Neural progenitor cell (in vitro differentiated cells): ENCODE measurements at regions not wholly inside any gene's neighbourhood (a gene's known extent, or its start where the extent isn't known, plus 50 kb on each side); places are given as distances from the start of the nearest gene placed in this dataset.

Source experiments
- DNase-seq: peaks from one replicate; pipeline ENCODE4 v3.0.0-alpha.2; 2016; ENCODE audit warnings: low spot score
- H2AFZ ChIP-seq: fragments of 200-600 bp; sonication (generic); replicated peaks from 2 replicates; pipeline ENCODE4 v1.6.1; 2016; ENCODE audit warnings: antibody characterized with exemption
- H3F3A ChIP-seq: fragments of 200-600 bp; sonication (generic); 2 replicates; pipeline ENCODE4 v1.6.1; 2016; ENCODE audit warnings: antibody characterized with exemption, low read depth
- H3K27ac ChIP-seq: fragments of 200-600 bp; sonication (generic); 2 replicates; pipeline ENCODE4 v1.5.1; 2016; ENCODE audit warnings: mild to moderate bottlenecking
- H3K27me3 ChIP-seq: fragments of 200-600 bp; sonication (generic); 2 replicates; pipeline ENCODE4 v1.6.1; 2016; ENCODE audit warnings: mild to moderate bottlenecking, moderate library complexity
- H3K36me3 ChIP-seq: fragments of 200-600 bp; sonication (generic); 2 replicates; pipeline ENCODE4 v1.5.1; 2016
- H3K4me1 ChIP-seq: fragments of 200-600 bp; sonication (generic); 2 replicates; pipeline ENCODE4 v1.6.1; 2016; ENCODE audit warnings: mixed run types
- H3K4me2 ChIP-seq: fragments of 200-600 bp; sonication (generic); 2 replicates; pipeline ENCODE4 v1.6.1; 2016
- H3K4me3 ChIP-seq: fragments of 200-600 bp; sonication (generic); 2 replicates; pipeline ENCODE4 v1.5.1; 2016
- H3K79me2 ChIP-seq: fragments of 200-600 bp; sonication (generic); 2 replicates; pipeline ENCODE4 v1.6.1; 2016; ENCODE audit warnings: low read depth
- H3K9ac ChIP-seq: fragments of 200-600 bp; sonication (generic); 2 replicates; pipeline ENCODE4 v1.6.1; 2016
- H3K9me3 ChIP-seq: fragments of 200-600 bp; sonication (generic); 2 replicates; pipeline ENCODE4 v1.5.1; 2016; ENCODE audit warnings: low read depth
- H4K20me1 ChIP-seq: fragments of 200-600 bp; sonication (generic); 2 replicates; pipeline ENCODE4 v1.6.1; 2016; ENCODE audit warnings: low read depth
- H3K27ac Mint-ChIP-seq: 3 replicates; pipeline ENCODE4 v1.8.0; 2021; ENCODE audit warnings: mixed read lengths
- H3K27me3 Mint-ChIP-seq: 2 replicates; pipeline ENCODE4 v1.8.0; 2022; ENCODE audit warnings: low read depth, mild to moderate bottlenecking, inconsistent platforms, moderate library complexity, mixed read lengths; ENCODE audit not compliant: insufficient read depth
- H3K36me3 Mint-ChIP-seq: 3 replicates; pipeline ENCODE4 v1.8.0; 2021; ENCODE audit warnings: mixed read lengths
- H3K4me1 Mint-ChIP-seq: 3 replicates; pipeline ENCODE4 v1.8.0; 2021; ENCODE audit warnings: mixed read lengths
- H3K4me3 Mint-ChIP-seq: 3 replicates; pipeline ENCODE4 v1.8.0; 2021; ENCODE audit warnings: mild to moderate bottlenecking, moderate library complexity, mixed read lengths
- H3K9me3 Mint-ChIP-seq: 3 replicates; pipeline ENCODE4 v1.8.0; 2020; ENCODE audit warnings: mixed read lengths
- CTCF ChIP-seq: fragments of 200-600 bp; sonication (generic); IDR thresholded peaks from 2 replicates; pipeline ENCODE4 v1.5.1; 2017; ENCODE audit warnings: antibody characterized with exemption, mild to moderate bottlenecking
- EZH2 ChIP-seq: fragments of 200-600 bp; sonication (generic); IDR thresholded peaks from 2 replicates; pipeline ENCODE4 v1.6.1; 2017; ENCODE audit warnings: antibody characterized with exemption, mild to moderate bottlenecking, moderate library complexity
- EZH2phosphoT487 ChIP-seq: fragments of 200-600 bp; sonication (generic); IDR thresholded peaks from 2 replicates; pipeline ENCODE4 v1.6.1; 2017; ENCODE audit warnings: antibody characterized with exemption

- H3K36me3 Mint-ChIP-seq, result no peaks in the 10 kb centered on the region
- TF ChIP-seq CTCF (no peak), EZH2phosphoT487 (no peak), EZH2 (no peak)
- no peaks in the 10 kb centered on the region for H3K9me3 ChIP-seq
- H3K4me3 Mint-ChIP-seq, result no peak overlapping the region
- H3K27me3 Mint-ChIP-seq, result peaks cover 6% of the 10 kb centered on the region
- no peaks in the 10 kb centered on the region for H3F3A ChIP-seq
- no peaks in the 10 kb centered on the region for H4K20me1 ChIP-seq
- no peak for DNase-seq
- H3K4me2 ChIP-seq, result no peak overlapping the region
- no peak overlapping the region for H2AFZ ChIP-seq
- H3K36me3 ChIP-seq, result no peaks in the 10 kb centered on the region
- H3K4me1 ChIP-seq, result no peaks in the 10 kb centered on the region
- peaks cover 6% of the 10 kb centered on the region for H3K9me3 Mint-ChIP-seq
- no peak overlapping the region for H3K4me3 ChIP-seq
- no peak overlapping the region for H3K9ac ChIP-seq
- H3K79me2 ChIP-seq, result no peaks in the 10 kb centered on the region
- no peaks in the 10 kb centered on the region for H3K27me3 ChIP-seq
- peaks cover 3% of the 10 kb centered on the region for H3K4me1 Mint-ChIP-seq
- no peak overlapping the region for H3K27ac ChIP-seq
- no peak overlapping the region for H3K27ac Mint-ChIP-seq
Observed at GRCh38 chr15:25619761-25620160, 180.9 kb upstream of the UBE3A start.

GRCh38 chr15:25619076-25619475, 180.3 kb upstream of the UBE3A start:
- DNase-seq, result no peak
- Histone ChIP-seq H3K4me3 (no peak overlapping the region), H2AFZ (no peak overlapping the region), H3K4me2 (no peak overlapping the region), H3K27me3 (no peaks in the 10 kb centered on the region), H3K27ac (no peak overlapping the region), H4K20me1 (no peaks in the 10 kb centered on the region), H3K4me1 (no peaks in the 10 kb centered on the region), H3K9me3 (no peaks in the 10 kb centered on the region), H3K9ac (no peak overlapping the region), H3F3A (no peaks in the 10 kb centered on the region), H3K79me2 (no peaks in the 10 kb centered on the region), H3K36me3 (no peaks in the 10 kb centered on the region)
- TF ChIP-seq EZH2phosphoT487 (no peak), CTCF (no peak), EZH2 (no peak)
- peaks cover 2% of the 10 kb centered on the region for H3K27me3 Mint-ChIP-seq
- peaks cover 3% of the 10 kb centered on the region for H3K4me1 Mint-ChIP-seq
- H3K9me3 Mint-ChIP-seq, result peaks cover 3% of the 10 kb centered on the region
- no peaks in the 10 kb centered on the region for H3K36me3 Mint-ChIP-seq
- H3K27ac Mint-ChIP-seq, result no peak overlapping the region
- no peak overlapping the region for H3K4me3 Mint-ChIP-seq

- TF ChIP-seq CTCF, result no peak
- TF ChIP-seq EZH2phosphoT487, result no peak
- no peak for TF ChIP-seq EZH2
- Mint-ChIP-seq H3K4me3 (no peak overlapping the region), H3K27me3 (peaks cover 2% of the 10 kb centered on the region), H3K9me3 (peaks cover 3% of the 10 kb centered on the region), H3K27ac (no peak overlapping the region), H3K4me1 (peaks cover 3% of the 10 kb centered on the region), H3K36me3 (no peaks in the 10 kb centered on the region)
- Histone ChIP-seq H3F3A (no peaks in the 10 kb centered on the region), H3K79me2 (no peaks in the 10 kb centered on the region), H3K4me3 (no peak overlapping the region), H3K36me3 (no peaks in the 10 kb centered on the region), H3K27me3 (no peaks in the 10 kb centered on the region), H3K9me3 (no peaks in the 10 kb centered on the region), H2AFZ (no peak overlapping the region), H3K4me2 (no peak overlapping the region), H3K9ac (no peak overlapping the region), H3K27ac (no peak overlapping the region), H4K20me1 (no peaks in the 10 kb centered on the region), H3K4me1 (no peaks in the 10 kb centered on the region)
- DNase-seq, result no peak
Observed at GRCh38 chr15:25618161-25618560, 179.3 kb upstream of the UBE3A start.

GRCh38 chr15:25616471-25616870, 177.6 kb upstream of the UBE3A start:
- Histone ChIP-seq H3K9me3 (no peaks in the 10 kb centered on the region), H3F3A (no peaks in the 10 kb centered on the region), H3K4me3 (no peak overlapping the region), H4K20me1 (no peaks in the 10 kb centered on the region), H3K27me3 (no peaks in the 10 kb centered on the region), H3K79me2 (no peaks in the 10 kb centered on the region), H3K4me1 (peaks cover 7% of the 10 kb centered on the region), H2AFZ (no peak overlapping the region), H3K4me2 (no peak overlapping the region), H3K27ac (no peak overlapping the region), H3K36me3 (no peaks in the 10 kb centered on the region), H3K9ac (no peak overlapping the region)
- TF ChIP-seq CTCF (no peak), EZH2phosphoT487 (no peak), EZH2 (no peak)
- no peak for DNase-seq
- Mint-ChIP-seq H3K27me3 (peaks cover 4% of the 10 kb centered on the region), H3K9me3 (no peaks in the 10 kb centered on the region), H3K36me3 (no peaks in the 10 kb centered on the region), H3K4me3 (no peak overlapping the region), H3K4me1 (peaks cover 5% of the 10 kb centered on the region), H3K27ac (no peak overlapping the region)
